ENCODE measurements at regions not wholly inside any gene's neighbourhood (a gene's known extent, or its start where the extent isn't known, plus 50 kb on each side); places are given as distances from the start of the nearest gene placed in this dataset.
"Not testable (repeated sequence)": the region's sequence is repeated elsewhere in the genome, so short reads cannot be mapped to it uniquely, and the experiment has no call there.

DNA sequence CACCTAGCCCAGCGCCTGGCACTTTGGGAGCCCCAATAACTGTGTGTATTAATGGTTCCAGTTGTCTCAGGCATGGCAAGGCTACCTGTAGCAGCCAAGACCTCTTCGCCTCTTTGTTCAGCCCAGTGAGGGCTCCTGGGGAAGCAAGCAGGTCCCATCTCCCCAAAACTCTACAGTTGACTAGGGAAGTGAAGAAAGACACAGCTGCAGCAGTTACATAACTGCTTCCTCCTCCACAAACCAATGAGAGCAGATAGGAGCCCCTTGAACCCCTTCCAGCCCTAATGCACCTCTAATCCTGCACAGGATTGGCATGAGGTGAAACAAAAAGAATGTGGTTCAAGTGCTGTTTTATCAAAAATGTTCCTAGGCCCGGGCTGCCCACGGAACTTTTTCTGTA, 100.5 kb downstream of the SYF2 start:
- no peak for FAIRE-seq

DNA sequence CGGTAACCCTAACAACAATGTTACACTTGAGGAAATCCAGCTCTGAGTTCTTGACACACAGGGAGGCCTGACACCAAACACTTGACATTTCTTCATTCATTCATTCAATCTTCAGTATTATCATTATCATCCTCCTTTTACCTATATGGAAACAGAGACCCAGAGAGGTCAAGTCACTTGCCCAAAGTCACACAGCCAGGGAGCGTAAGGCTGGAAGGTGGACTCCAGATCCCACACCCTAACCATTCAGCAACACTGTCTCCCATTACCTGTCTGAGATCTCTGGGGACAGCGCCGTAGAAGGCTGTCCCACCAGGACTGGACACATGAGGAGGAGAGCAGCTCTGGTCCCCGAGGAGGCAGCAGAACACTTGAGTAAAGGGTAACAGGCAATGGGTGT, 101.4 kb downstream of the SYF2 start:
- no peak for FAIRE-seq

DNA sequence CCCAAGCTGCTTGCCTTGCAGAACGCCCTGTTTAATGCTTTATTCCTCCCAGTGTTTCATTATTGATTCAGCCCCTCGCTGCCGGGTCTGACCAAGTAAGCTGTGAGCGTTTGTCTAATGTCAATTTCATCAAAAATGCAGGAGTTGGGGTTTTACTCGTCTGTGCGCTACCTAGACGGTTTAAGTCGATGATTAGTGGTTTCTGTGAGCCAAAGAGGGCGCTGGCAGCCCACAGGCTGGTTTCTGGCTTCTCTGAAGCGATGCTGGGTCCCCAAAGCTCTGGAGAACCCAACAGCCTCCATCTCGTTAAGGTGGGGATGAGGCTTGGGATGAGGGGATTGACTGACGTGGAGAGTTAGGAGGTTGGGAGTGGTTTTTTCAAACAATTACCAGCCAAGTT, 102.9 kb downstream of the SYF2 start:
- FAIRE-seq: no peak

DNA sequence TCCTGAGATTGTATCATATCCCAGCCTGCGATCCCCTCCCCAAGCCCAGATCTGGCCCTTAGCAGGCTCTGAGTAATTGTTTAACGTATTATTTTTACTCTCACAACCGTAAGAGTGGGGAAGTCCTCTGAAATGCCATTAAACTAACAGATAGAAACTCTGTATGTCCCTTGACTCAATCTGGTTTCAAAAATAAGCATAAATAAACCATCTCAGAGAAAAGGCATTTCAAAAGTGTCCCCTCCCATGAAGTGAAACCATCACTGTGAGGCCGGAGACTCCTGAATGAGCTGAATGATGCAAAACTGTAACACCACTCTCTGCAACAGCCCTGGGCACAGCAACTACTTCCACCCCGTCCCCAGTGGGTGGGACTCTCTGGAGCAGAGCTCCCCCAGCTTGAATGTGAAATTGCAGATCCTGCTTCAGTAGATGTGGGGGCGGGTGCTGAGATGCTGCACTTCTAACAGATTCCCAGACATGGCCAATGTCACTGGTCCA, 104.1 kb downstream of the SYF2 start:
- no peak for FAIRE-seq

DNA sequence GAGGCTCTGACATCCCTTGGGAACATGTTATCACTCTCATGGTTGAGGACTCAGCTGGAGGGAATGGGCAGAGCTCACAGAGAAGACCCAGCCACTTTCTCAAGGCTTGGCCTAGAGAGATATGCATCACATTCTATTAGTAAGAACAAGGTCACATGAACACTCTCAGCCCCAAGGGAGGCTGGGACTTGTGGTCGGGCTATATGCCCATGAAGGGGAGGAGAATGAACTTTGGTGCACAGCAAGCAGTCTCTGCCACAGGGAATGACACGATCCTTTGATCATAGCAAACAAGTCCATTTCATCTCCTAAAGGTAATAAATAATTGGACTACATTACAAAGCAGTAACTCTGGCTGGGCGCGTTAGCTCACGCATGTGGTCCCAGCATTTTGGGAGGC, 105.7 kb downstream of the SYF2 start:
- FAIRE-seq: no peak

DNA sequence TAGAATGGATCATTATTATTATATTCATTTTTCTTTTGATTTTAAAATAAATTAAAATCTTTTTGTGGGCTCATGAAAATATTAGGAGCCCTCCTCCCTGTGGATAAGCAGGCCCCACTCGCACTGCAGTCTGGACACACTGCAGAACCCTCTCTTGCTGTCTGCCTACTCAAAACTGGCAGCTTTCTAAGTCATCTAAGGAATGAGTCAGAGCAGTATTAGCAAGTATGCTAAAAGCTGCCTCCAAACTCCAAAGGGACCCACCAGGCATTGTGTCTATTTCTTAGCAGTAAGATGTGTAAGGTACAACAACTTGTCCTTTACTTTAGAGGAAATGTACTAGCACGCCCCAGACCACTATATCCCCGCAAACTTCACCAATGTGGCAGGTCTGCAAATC, 108.8 kb downstream of the SYF2 start:
- no peak for FAIRE-seq

DNA sequence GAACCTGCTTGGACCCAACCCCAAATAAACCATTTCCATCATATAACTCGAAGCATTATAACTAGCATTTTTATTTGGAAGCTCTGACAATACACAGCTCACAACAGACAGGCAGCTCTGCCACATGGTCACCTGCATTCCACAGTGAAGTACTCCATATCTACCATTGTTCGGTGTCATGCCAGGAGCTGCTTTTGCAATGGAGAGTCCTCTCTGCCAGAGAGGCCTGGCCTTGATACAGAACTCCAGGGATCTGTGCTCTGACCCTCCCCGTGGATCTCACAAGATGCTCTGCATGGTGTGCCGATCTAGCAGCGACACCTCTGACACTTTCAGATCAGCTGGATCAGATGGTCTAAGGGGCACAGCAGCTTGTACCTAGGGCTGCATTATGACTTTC, 109.6 kb downstream of the SYF2 start:
- no peak for FAIRE-seq

DNA sequence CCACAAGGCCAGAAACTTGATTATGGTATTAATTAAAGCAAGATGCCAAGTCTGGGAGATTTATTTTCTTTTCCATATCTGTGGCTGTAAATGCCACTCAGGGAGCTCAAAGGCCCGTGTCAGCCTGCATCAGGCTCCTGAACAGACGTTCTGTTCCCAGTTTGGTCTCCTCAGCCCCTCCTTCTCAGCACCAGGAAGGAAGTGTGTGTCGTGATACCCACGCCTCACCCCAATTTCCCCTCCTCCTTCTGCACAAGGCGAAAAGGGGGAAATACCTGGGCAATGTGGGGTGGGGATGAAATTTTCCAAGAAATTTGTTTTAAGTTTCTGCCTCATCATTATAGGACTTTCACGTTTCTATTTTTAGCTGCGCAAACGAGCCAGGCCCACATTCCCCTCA, 112.0 kb downstream of the SYF2 start:
- no peak for FAIRE-seq

DNA sequence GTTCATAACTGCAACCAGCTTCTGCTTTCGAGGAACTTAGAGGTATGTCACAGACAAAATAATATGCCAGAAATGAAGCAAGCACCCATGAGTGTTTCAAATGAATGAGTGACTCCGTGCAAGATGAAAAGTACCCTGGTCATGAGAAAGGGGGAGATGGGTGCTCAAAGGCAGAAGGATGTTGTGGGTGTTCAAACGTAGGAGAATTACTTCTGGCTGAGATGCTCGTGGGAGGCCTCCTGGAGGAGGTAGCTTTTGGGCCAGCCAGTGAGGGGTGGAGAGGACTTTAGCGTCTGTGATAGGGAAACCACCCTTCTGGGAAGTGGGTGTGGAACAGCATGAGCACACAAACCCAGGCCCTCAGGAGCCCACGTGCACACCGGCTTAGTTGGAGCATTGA, 113.8 kb downstream of the SYF2 start:
- FAIRE-seq: no peak

DNA sequence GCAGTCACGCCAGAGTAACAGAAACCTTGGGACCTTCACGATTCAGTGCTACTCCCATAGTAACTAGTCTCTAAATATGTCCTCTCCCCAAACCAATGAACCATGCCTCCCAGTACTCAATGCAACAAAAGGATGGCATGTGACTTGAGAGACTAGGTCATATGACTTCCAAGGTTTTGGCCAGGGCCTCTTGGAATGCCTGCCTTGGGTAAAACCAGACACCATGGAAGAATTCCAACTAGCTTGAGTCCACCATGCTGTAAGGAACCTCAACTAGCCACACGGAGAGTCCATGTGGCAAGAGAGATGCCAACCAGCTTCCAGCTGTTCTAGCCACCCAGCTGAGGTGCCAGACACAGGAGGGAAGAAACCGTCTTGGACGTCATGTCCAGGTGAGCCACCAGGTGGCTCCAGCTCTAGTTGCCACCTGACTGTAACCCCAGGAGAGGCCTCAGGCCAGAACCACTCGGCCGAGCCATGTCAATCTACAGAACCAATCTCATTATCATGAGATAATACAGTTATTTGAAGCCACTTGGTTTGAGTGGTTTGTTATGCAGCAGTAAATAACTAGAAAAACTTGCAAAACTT, 115.0 kb downstream of the SYF2 start:
- no peak for FAIRE-seq

DNA sequence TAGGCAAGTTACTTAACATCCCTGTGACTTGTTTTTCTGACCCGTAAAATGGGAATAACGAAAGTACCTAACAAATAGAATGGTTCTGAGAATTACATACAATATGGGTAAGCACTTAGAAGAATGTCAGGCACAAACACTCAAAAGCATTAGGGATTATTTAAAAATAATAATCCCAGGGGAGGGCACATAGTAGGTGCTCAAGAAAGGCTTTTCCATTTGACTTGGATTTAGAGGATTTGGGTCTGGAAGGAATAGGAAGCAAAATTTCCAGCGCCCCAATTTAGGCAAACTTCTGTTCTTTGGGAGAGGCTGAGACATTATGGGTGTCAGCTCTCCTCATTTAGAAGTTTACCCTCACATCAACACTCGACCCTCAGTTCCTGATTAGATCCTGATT, 115.5 kb downstream of the SYF2 start:
- FAIRE-seq: no peak

DNA sequence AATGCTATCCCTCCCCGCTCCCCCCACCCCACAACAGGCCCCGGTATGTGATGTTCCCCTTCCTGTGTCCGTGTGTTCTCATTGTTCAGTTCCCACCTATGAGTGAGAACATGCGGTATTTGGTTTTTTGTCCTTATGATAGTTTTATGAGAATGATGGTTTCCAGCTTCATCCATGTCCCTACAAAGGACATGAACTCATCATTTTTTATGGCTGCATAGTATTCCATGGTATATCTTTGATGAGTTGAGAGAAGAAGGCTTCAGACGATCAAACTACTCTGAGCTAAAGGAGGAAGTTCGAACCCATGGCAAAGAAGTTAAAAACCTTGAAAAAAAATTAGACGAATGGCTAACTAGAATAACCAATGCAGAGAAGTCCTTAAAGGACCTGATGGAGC, 116.2 kb downstream of the SYF2 start:
- FAIRE-seq: not testable (repeated sequence)

DNA sequence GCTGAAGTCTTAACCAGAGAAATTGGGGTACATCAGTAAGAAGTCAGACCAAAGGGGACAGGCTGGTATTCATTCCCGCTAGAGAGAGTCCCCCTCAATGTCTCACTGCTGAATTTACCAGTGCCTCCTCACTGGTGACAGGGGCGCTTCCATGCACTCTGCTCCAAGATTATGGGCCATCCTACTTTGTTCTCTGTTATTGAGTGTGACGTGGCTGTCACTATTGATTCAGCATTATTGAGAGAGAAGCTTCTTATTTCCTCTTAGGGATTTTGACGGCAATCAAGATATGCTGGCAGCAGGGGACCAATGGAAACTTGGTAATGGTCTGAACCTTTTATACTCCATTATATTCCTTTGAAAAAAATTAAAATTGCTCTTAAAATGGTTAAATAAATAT, 118.6 kb downstream of the SYF2 start:
- no peak for FAIRE-seq

DNA sequence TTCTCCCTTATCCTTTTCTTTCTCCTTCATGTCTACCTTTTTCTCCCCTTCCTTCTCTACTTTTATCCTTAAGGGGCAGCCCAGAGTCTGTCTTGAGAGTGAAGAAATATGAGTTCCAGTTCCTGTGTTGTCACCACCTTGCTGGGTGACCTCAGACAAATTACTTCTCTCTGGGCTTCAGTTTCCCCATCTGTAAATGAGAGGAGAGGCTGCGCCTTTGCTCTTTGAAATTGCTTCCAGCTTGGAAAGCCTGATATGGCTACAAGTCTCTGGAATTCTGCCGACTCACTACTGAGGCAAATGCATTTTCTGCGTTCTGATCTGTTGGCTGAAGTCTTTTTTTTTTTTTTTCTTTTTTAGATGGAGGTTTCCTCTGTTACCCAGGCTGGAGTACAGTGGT, 119.2 kb downstream of the SYF2 start:
- FAIRE-seq: no peak

DNA sequence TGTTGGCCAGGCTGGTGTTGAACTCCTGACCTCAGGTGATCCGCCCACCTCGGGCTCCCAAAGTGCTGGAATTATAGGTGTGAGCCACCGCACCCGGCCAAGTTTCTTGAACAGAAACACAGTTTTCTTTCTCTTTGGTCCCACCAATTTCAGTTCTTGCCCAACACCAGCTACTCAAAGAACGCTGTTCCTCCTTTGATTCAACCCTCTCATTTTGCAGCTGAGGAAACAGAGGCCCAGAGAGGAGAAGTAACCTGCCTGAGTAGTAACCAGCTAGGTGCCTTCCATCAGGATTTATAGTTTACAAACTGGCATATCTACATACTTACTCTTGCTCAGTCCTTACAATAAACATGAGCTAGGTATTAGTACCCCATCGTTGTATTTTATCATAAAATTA, 119.9 kb downstream of the SYF2 start:
- FAIRE-seq: no peak

DNA sequence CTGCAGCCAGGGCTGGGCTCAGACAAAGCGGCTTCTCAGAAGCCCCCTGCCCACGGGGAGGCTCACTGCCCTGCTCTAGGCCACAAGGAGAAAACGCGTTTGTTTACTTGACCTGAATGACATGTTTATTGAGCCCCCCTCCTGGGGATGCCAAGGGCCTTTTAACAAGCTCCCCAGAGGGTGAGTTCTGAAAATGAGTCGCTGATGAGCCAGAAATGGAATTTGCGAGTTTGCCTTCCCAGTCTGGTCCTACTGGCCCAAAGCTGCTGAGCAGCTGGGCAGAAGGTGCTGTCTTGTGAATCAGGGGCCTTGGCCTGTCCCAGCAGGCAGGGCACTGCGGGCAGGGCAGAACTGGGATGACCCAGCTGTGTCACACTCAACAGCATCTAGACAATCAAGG, 120.6 kb downstream of the SYF2 start:
- no peak for FAIRE-seq

DNA sequence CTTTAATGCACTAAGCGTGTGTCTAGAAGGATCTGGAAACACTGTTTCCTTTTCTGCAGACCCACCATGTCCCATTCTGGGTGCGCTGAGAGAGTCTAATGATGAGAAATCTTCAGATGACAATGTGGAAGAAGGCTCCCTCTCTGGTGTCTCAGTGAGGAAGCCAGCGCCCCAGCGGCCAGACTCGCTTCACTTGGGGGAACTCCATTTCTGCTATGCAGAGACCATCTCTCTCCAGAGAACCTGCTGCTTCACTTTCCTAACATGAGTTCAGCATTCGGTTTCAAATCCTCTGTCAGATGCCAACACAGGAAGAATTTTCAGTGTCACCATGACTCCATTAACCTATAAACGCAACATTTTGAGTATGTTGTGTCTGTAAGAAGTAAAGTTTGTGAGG, 121.8 kb downstream of the SYF2 start:
- FAIRE-seq: no peak

DNA sequence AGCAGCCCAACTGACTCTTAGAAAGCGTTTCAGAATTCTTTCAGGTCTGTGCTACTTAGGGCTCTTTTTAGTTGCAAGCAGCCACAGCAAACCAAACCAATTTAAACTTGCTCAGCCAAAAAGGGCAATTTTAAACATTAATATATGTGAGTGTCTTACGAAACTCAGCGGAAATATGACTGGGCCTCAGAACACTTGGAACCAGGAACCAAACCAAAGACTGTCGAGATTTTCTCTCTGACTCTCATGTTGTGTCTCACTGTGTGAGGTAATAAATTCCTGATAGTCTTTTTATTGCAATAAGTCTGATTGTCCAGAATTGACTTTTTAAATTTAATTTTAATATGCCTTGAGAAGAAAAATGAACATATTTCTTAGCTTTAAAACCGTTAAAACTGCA, 122.3 kb downstream of the SYF2 start:
- FAIRE-seq: no peak

DNA sequence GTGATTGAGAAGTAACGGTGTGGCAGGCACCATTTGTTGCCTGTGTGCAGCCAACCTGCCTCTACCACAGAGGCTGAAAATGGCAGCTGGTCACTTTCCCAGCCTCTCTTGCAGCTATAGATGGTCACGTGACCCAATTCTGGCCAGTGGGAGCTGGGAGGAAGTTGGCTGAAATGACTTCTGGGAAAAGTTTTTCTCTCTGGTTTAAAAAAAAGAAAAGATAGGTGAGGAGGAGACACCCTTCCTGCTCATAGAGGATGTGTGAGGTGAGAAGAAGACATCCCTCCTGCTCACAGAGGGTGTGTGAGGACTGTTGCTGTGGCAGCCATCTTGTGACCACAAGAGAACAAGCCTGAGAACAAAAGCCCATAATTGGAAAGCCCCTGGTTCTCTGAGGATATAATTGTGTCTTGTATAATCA, 122.8 kb downstream of the SYF2 start:
- FAIRE-seq: no peak

DNA sequence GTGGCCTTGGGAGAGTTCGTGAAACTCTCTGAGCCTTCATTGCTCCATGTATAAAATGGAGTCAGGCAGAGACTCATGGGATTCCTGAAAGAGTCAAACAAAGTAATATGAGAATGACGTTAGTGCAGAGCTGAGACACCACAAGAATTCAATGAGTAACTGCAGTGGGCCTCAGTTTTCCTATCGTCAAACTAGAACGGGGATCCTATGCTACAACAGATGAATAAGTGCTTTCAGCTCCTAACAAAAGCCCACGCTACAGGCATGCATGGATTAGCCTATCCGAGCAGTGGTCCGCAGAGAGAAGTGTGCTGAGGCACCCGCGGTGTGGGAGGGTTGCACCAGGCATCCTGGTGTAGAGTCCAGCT, 124.7 kb downstream of the SYF2 start:
- no peak for FAIRE-seq

DNA sequence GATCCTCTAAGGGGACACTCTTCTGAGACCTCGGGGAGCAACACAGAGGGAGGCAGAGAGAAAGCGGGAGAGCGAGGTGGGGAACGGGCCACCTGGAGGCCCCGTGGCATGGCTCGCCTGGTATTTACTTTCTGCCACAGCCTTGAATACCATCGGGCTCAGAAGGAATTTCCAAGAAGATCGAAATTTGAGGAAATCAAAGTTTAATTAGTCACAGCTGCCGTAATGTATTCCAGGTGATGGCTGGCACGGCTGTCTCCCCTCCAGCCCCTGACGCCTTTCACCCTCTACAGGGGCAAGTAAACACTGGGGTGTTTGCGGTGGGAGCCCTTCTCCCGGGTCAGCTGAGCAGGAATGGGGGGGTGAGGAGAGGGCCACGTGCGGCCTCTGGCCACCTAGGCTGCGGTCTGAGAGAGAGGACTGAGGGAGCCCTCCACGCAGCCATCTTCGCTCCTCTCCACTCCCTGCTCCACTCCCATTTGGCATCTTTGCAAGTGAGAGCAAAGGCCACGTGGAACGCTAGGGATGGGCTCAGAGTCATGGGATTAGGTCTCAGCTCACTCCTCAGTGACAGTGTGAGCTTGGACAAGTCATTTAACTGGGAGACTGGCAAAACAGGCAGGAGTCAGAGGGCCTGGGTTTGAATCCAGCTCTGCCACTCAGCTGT, 125.2 kb downstream of the SYF2 start:
- FAIRE-seq: no peak

DNA sequence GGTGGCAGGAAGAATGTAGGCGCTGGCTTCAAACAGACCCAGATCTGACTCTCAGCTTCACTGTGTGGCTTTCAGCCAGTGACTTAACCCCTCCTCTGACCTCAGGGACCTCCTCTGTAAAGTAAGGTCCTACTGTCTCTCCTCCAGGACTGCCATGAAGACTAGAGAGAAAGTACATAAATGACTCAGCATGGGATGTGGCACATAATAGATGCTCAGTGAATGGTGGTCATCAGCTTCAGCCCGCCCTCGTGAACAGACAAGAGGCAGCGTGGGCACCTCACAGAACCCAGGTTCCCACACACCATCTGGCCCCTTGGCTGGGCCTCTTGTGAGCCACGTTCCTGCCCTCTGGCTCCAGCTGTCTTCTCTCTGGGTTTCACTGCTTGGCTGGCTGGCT, 126.0 kb downstream of the SYF2 start:
- no peak for FAIRE-seq

DNA sequence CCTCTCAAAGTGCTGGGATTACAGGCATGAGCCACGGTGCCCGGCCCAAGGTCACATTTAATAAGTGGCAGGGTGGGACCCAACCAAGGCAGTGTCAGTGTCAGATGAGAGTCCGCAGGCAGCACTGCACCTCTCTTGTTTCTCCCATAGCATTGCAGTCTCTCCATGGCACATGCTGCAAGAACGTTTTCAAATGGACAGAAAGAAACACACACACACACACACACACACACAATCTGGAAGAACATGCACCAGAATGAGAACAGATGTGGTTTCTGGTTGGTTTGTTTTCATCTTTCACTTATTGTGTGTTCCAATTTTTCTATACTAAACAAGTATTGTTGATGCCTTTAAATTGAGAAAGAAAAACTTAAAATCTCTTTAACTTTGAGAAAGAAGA, 126.5 kb downstream of the SYF2 start:
- FAIRE-seq: no peak

DNA sequence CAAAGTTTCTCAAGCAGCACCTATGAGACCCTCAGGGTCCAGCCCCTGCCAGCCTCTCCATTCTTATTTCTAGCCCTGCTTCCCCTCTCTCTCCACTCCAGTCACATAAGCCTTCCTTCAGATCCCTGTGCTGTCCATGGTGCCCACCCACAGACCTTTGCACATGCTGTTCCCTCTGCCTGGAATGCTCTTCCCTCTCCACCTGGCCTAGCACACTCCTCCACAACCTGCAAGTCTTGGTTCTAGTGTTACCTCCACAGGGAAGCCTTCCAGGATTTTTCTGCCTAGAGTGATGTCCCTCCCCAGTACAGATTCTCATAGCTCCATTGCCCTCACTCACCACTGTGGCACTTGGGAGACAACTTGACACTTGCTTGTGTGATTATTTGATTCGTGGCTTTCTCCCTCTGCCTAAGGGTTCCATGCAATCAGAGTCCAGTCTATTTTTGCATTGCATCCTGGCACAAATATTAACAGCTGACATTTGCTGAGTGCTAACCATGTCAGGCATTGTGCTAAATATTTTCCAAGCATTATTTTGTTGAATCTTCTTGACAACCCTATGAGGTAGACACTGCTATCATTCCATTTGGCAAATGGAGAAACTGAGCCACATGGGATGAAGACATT, 127.3 kb downstream of the SYF2 start:
- no peak for FAIRE-seq
